ENCODE measurements at regions not wholly inside any gene's neighbourhood (a gene's known extent, or its start where the extent isn't known, plus 50 kb on each side); places are given as distances from the start of the nearest gene placed in this dataset.

DNA sequence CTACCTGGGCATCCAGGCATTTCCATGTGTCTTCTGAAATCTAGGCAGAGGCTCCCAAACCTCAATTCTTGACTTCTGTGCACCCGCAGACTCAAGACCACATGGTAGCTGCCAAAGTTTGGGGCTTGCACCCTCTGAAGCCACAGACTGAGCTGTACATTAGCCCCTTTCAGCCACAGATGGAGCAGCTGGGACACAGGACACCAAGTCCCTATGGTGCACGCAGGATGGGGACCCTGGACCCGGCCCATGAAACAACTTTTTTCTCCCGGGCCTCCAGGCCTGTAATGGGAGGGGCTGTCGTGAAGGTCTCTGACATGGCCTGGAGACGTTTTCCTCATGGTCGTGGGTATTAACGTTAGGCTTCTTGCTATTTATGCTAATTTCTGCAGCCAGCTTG is 330.0 kb downstream of the RERGL start:
- peaks cover 13 to 51% of the 10 kb centered on the region in 2 donors for H3K9me3 Mint-ChIP-seq
- no peaks in the 10 kb centered on the region for H3K27me3 Mint-ChIP-seq
- ATAC-seq (replicated peaks) (no peak), DNase-seq (no peak)
- H3K4me3 Mint-ChIP-seq, result no peak overlapping the region
- peaks cover 2% of the 10 kb centered on the region for H3K36me3 Mint-ChIP-seq (ENCODE audit: insufficient read depth)
- peaks cover 0 to 2% of the 10 kb centered on the region in 2 donors for H3K4me1 Mint-ChIP-seq (ENCODE audit: low read depth in 2 of 2)
- H3K27ac Mint-ChIP-seq, result no peak overlapping the region
